BLaER1 treated with 17β-estradiol and CSF1 and Interleukin-3, amounts not matched to agents 10 nM and 100 nM (cell line): ENCODE measurements at regions not wholly inside any gene's neighbourhood (a gene's known extent, or its start where the extent isn't known, plus 50 kb on each side); places are given as distances from the start of the nearest gene placed in this dataset.
A peak's percentile ranks its signal among the peaks of the same experiment; 100 is the strongest.

ENCODE experiments used
- H3K27ac ChIP-seq, 11 experiments: shearing (Covaris generic); formaldehyde crosslinking; 2 replicates each; pipeline ENCODE4 v1.8.1; 2022
- H3K27me3 ChIP-seq, 11 experiments: shearing (Covaris generic); formaldehyde crosslinking; 2 replicates each; pipeline ENCODE4 v1.8.1; 2022
- H3K36me3 ChIP-seq, 11 experiments: shearing (Covaris generic); formaldehyde crosslinking; 2 replicates each; pipeline ENCODE4 v1.8.1; 2022
- H3K4me1 ChIP-seq, 10 experiments: shearing (Covaris generic); formaldehyde crosslinking; 2 replicates each; pipeline ENCODE4 v1.8.1; 2022
- H3K4me2 ChIP-seq, 11 experiments: shearing (Covaris generic); formaldehyde crosslinking; 2 replicates each; pipeline ENCODE4 v1.8.1; 2022
- H3K4me3 ChIP-seq, 10 experiments: shearing (Covaris generic); formaldehyde crosslinking; 2 replicates each; pipeline ENCODE4 v1.8.1; 2022
- H3K9ac ChIP-seq, 11 experiments: shearing (Covaris generic); formaldehyde crosslinking; 2 replicates each; pipeline ENCODE4 v1.8.1; 2022
- H3K9me3 ChIP-seq, 11 experiments: shearing (Covaris generic); formaldehyde crosslinking; replicated peaks in 1 of 11; 2 replicates each; pipeline ENCODE4 v1.8.1; 2022
- H4K20me1 ChIP-seq, 11 experiments: shearing (Covaris generic); formaldehyde crosslinking; 2 replicates each; pipeline ENCODE4 v1.8.1; 2022
- Cebpa-rat ChIP-seq, 11 experiments: shearing (Covaris generic); IDR thresholded peaks; 2 replicates each; pipeline ENCODE4 v1.8.1; 2022

- no peaks in the 10 kb centered on the region for H4K20me1 ChIP-seq
- no peak for TF ChIP-seq Cebpa-rat (IDR thresholded peaks at IDR 0.05)
- H3K9ac ChIP-seq = no peak overlapping the region
- no peaks in the 10 kb centered on the region for H3K27me3 ChIP-seq
- no peaks in the 10 kb centered on the region for H3K36me3 ChIP-seq
- H3K4me2 ChIP-seq = no peak overlapping the region
- H3K4me1 ChIP-seq = no peaks in the 10 kb centered on the region
- H3K9me3 ChIP-seq = no peaks in the 10 kb centered on the region
- no peak overlapping the region for H3K4me3 ChIP-seq
- H3K27ac ChIP-seq = no peak overlapping the region
Observed at GRCh38 chr1:190708418-190709057, 230.9 kb upstream of the BRINP3 start.

DNA sequence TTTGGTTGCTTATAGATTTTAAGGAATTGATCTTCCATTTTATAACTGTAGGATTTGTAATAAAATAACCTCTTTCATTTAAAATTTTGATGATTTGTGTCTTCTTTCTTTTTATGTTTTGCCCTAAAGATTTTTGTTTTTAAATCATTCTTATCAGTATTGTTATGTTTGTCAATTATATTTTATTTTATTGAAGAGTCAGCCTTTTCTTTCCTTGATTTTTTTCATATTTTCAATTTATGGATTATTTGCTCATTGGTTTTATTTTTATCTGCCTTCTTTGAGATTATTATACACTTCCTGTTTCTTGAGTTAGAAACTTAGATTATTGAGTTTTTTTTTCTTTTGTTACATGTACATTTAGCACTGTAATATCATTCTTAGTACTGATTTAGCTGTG is 233.4 kb upstream of the BRINP3 start:
- Histone ChIP-seq H3K4me3 (no peak overlapping the region), H3K4me1 (no peaks in the 10 kb centered on the region), H3K9me3 (no peaks in the 10 kb centered on the region), H3K36me3 (no peaks in the 10 kb centered on the region), H4K20me1 (no peaks in the 10 kb centered on the region), H3K27ac (no peak overlapping the region), H3K9ac (no peak overlapping the region), H3K4me2 (no peak overlapping the region), H3K27me3 (no peaks in the 10 kb centered on the region)
- TF ChIP-seq Cebpa-rat (IDR thresholded peaks at IDR 0.05) = no peak

DNA sequence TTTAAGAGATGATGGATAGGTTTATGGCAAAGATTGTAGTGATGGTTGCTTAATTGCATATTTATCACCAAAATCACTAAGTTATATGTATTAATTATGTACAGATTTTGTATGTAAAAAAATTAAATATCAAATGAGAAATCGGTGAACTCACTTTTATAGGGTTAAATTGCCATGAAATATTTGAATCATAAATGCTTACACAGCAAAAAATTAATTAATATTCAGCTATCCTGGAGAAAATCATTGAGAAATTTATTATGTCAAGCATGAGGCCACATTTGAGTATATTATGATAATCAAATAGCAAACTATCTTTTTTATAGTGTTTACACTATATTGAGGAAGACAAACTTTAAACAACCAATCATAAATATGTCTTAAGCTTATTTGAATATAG is 239.4 kb upstream of the BRINP3 start:
- H3K36me3 ChIP-seq = no peaks in the 10 kb centered on the region
- no peak for TF ChIP-seq Cebpa-rat (IDR thresholded peaks at IDR 0.05)
- no peaks in the 10 kb centered on the region for H4K20me1 ChIP-seq
- no peak overlapping the region for H3K27ac ChIP-seq
- H3K4me1 ChIP-seq = no peaks in the 10 kb centered on the region
- no peaks in the 10 kb centered on the region for H3K27me3 ChIP-seq
- H3K4me2 ChIP-seq = no peak overlapping the region
- no peak overlapping the region for H3K9ac ChIP-seq
- no peaks in the 10 kb centered on the region for H3K9me3 ChIP-seq
- no peak overlapping the region for H3K4me3 ChIP-seq

DNA sequence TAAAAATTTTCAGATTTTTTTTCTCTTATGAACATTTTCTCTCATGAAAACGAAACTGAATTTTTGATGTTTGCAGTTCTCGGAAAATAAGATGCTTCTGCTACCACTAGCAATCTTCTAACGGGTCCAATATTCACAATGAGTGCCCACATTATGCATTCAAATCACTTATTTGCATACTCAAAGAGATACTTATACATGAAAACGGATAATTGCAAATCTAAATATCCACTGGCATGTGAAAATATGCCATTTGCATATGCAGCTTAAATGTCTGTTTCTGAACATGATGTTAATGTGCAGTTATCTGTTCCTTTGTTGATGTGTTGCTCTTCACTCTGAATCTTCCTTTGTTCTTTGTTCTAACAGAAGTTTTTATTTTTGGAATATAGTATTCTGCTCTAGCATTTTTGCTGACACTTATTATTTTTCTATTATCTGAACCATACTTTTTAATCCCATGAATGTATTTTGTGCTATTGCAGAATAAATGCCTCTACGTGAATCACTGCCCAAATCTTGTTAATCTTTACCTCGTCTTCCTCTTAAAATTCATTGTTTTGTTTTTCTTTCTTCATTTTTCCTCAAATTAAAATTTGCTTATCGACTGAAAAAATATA is 259.4 kb upstream of the BRINP3 start:
- H3K9me3 ChIP-seq = no peaks in the 10 kb centered on the region
- no peak for TF ChIP-seq Cebpa-rat (IDR thresholded peaks at IDR 0.05)
- no peak overlapping the region for H3K4me3 ChIP-seq
- H3K36me3 ChIP-seq = no peaks in the 10 kb centered on the region
- no peaks in the 10 kb centered on the region for H3K27me3 ChIP-seq
- no peaks in the 10 kb centered on the region for H4K20me1 ChIP-seq
- no peak overlapping the region for H3K4me2 ChIP-seq
- no peak overlapping the region for H3K27ac ChIP-seq
- no peaks in the 10 kb centered on the region for H3K4me1 ChIP-seq
- H3K9ac ChIP-seq = no peak overlapping the region

- no peak for TF ChIP-seq Cebpa-rat (IDR thresholded peaks at IDR 0.05)
Observed at GRCh38 chr1:190738317-190738716, 260.7 kb upstream of the BRINP3 start.

GRCh38 chr1:190739926-190740325 is 262.3 kb upstream of the BRINP3 start:
- no peaks in the 10 kb centered on the region for H3K36me3 ChIP-seq
- no peaks in the 10 kb centered on the region for H3K9me3 ChIP-seq
- H3K4me3 ChIP-seq = no peak overlapping the region
- H4K20me1 ChIP-seq = no peaks in the 10 kb centered on the region
- H3K4me1 ChIP-seq = peaks cover 0 to 6% (median 0%) of the 10 kb centered on the region in 10 experiments; a peak in 2 of 20 replicates
- no peaks in the 10 kb centered on the region for H3K27me3 ChIP-seq
- H3K9ac ChIP-seq = no peak overlapping the region
- H3K27ac ChIP-seq = no peak overlapping the region
- no peak for TF ChIP-seq Cebpa-rat (IDR thresholded peaks at IDR 0.05)
- H3K4me2 ChIP-seq = no peak overlapping the region

More at GRCh38 chr1:190738317-190738716, 260.7 kb upstream of the BRINP3 start:
- H3K27ac ChIP-seq = no peak overlapping the region
- no peaks in the 10 kb centered on the region for H3K4me1 ChIP-seq
- H3K36me3 ChIP-seq = no peaks in the 10 kb centered on the region
- no peak overlapping the region for H3K4me2 ChIP-seq
- H3K9ac ChIP-seq = no peak overlapping the region
- no peaks in the 10 kb centered on the region for H3K27me3 ChIP-seq
- H3K9me3 ChIP-seq = no peaks in the 10 kb centered on the region
- H3K4me3 ChIP-seq = no peak overlapping the region
- H4K20me1 ChIP-seq = no peaks in the 10 kb centered on the region

DNA sequence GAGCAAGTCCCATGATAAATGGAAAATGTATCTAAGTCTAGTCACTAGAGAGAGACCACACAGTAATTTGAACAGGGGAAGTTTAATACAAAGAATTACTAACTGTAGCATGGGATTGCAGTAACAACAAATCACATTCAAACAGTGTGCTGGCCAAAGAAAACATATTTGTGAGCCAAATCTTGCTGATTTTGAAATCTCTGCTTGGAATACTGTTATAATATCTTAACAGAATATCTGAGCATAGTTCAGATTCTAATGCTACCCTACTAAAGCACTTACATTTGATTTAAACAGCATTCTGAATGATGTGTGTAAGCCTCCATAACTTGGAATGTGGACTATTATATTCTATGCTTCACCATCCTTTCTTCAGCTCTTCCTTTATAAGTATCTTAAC is 270.0 kb upstream of the BRINP3 start:
- Histone ChIP-seq H3K9ac (no peak overlapping the region), H3K36me3 (no peaks in the 10 kb centered on the region), H3K4me2 (no peak overlapping the region), H3K9me3 (no peaks in the 10 kb centered on the region), H3K27me3 (no peaks in the 10 kb centered on the region), H3K4me3 (no peak overlapping the region), H4K20me1 (no peaks in the 10 kb centered on the region), H3K27ac (no peak overlapping the region), H3K4me1 (peaks cover 0 to 11% (median 0%) of the 10 kb centered on the region in 10 experiments; a peak in 2 of 20 replicates)
- TF ChIP-seq Cebpa-rat (IDR thresholded peaks at IDR 0.05) = no peak

- no peaks in the 10 kb centered on the region; a peak in 1 of 20 replicates for H3K4me1 ChIP-seq
- H3K4me2 ChIP-seq = no peak overlapping the region
- H3K27me3 ChIP-seq = no peaks in the 10 kb centered on the region
- H3K9ac ChIP-seq = no peak overlapping the region
- H3K9me3 ChIP-seq = no peaks in the 10 kb centered on the region
- no peaks in the 10 kb centered on the region for H3K36me3 ChIP-seq
- no peaks in the 10 kb centered on the region for H4K20me1 ChIP-seq
- no peak overlapping the region for H3K27ac ChIP-seq
- H3K4me3 ChIP-seq = no peak overlapping the region
- TF ChIP-seq Cebpa-rat (IDR thresholded peaks at IDR 0.05) = no peak
Observed at GRCh38 chr1:190752131-190752530, 274.5 kb upstream of the BRINP3 start.

GRCh38 chr1:190754666-190755065 is 277.0 kb upstream of the BRINP3 start:
- Histone ChIP-seq H3K27ac (no peak overlapping the region), H3K9me3 (no peaks in the 10 kb centered on the region), H3K27me3 (no peaks in the 10 kb centered on the region), H4K20me1 (no peaks in the 10 kb centered on the region), H3K4me3 (no peak overlapping the region), H3K9ac (no peak overlapping the region), H3K36me3 (no peaks in the 10 kb centered on the region), H3K4me1 (peaks cover 0 to 16% (median 0%) of the 10 kb centered on the region in 10 experiments; a peak in 5 of 20 replicates), H3K4me2 (no peak overlapping the region)
- no peak for TF ChIP-seq Cebpa-rat (IDR thresholded peaks at IDR 0.05)

DNA sequence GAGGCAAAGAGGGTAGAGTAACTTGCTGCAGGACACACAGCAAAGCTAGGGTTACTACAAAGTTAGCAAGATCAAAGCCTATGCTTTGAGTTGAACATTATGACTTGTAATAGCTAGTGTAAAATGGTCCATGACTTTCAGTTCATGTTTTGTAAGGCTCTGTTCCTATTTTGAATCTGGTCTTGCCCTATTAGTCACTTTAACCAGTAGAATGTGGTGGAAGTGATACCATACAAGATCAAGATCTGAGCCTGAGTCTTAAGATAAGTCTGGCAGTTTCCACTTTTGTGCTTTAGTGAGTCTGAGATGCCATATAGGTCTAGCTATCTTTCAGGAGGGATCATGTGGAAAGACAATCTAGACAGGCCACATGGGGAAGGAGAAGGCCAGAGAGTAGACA is 282.1 kb upstream of the BRINP3 start:
- peak overlapping the region in 3 of 11 experiments; percentile 11 to 57 (median 43); a peak in 4 of 22 replicates for H3K4me2 ChIP-seq
- no peaks in the 10 kb centered on the region for H4K20me1 ChIP-seq
- no peak overlapping the region for H3K4me3 ChIP-seq

More for the DNA sequence above, 282.1 kb upstream of the BRINP3 start:
- H3K36me3 ChIP-seq = no peaks in the 10 kb centered on the region
- TF ChIP-seq Cebpa-rat (IDR thresholded peaks at IDR 0.05) = no peak
- H3K4me1 ChIP-seq = peaks cover 0 to 24% (median 0%) of the 10 kb centered on the region in 10 experiments; a peak in 5 of 20 replicates
- no peak overlapping the region for H3K9ac ChIP-seq
- H3K27me3 ChIP-seq = no peaks in the 10 kb centered on the region
- peak overlapping the region in 2 of 11 experiments; percentile 11 to 28; a peak in 3 of 22 replicates for H3K27ac ChIP-seq
- H3K9me3 ChIP-seq = no peaks in the 10 kb centered on the region
